ENCODE measurements at regions not wholly inside any gene's neighbourhood (a gene's known extent, or its start where the extent isn't known, plus 50 kb on each side); places are given as distances from the start of the nearest gene placed in this dataset.

DNA sequence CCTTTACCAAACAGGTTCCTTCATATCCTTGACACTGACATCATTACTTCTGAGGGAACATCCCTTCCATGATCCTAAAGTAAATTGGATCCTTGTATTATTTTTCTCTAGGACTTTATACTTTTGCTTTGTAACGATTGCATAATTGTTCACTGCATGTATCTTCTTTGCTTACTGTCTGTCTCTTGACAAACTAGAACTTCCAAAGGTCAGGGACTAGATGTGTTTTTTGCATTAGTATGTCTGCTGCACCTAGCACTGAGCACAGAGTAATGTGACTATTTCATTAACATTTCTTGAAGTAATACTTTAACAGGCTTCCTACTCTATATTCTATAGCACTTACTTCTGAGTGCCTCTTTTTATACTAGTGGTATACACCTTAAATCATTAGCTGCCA, 976.6 kb upstream of the SORCS1 start:
- TF ChIP-seq, protein P1, sequence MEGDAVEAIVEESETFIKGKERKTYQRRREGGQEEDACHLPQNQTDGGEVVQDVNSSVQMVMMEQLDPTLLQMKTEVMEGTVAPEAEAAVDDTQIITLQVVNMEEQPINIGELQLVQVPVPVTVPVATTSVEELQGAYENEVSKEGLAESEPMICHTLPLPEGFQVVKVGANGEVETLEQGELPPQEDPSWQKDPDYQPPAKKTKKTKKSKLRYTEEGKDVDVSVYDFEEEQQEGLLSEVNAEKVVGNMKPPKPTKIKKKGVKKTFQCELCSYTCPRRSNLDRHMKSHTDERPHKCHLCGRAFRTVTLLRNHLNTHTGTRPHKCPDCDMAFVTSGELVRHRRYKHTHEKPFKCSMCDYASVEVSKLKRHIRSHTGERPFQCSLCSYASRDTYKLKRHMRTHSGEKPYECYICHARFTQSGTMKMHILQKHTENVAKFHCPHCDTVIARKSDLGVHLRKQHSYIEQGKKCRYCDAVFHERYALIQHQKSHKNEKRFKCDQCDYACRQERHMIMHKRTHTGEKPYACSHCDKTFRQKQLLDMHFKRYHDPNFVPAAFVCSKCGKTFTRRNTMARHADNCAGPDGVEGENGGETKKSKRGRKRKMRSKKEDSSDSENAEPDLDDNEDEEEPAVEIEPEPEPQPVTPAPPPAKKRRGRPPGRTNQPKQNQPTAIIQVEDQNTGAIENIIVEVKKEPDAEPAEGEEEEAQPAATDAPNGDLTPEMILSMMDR (IDR thresholded peaks at IDR 0.05): no peak
- no peak for TF ChIP-seq POLR2A (IDR thresholded peaks at IDR 0.05; ENCODE audit: low read depth)
